ENCODE measurements at regions not wholly inside any gene's neighbourhood (a gene's known extent, or its start where the extent isn't known, plus 50 kb on each side); places are given as distances from the start of the nearest gene placed in this dataset.

- no peaks in the 10 kb centered on the region for H3K36me3 ChIP-seq
- intact Hi-C loops (cut with micrococcal nuclease): no loop called here
- no peak overlapping the region for H3K27ac ChIP-seq (replicated peaks)
- H3K4me3 ChIP-seq: no peak overlapping the region
- H3K4me1 ChIP-seq: no peaks in the 10 kb centered on the region
- H3K9me3 ChIP-seq (replicated peaks): no peaks in the 10 kb centered on the region
- H3K27me3 ChIP-seq (ENCODE audit: low read depth): peaks cover 57% of the 10 kb centered on the region
- no peak for DNase-seq
- no peak for TF ChIP-seq CTCF (IDR thresholded peaks at IDR 0.05; ENCODE audit: borderline replicate concordance)
These were observed 151.3 kb upstream of the SULF2 start for GRCh38 chr20:47936612-47937011.

GRCh38 chr20:47934761-47935160 lies 149.5 kb upstream of the SULF2 start:
- Histone ChIP-seq H3K4me1 (no peaks in the 10 kb centered on the region), H3K27ac (replicated peaks) (no peak overlapping the region), H3K4me3 (no peak overlapping the region), H3K27me3 (ENCODE audit: low read depth) (peaks cover 47% of the 10 kb centered on the region), H3K36me3 (no peaks in the 10 kb centered on the region), H3K9me3 (replicated peaks) (no peaks in the 10 kb centered on the region)
- intact Hi-C loops (cut with micrococcal nuclease): no loop called here
- no peak for DNase-seq
- TF ChIP-seq CTCF (IDR thresholded peaks at IDR 0.05; ENCODE audit: borderline replicate concordance): no peak

- intact Hi-C loops (cut with micrococcal nuclease): no loop called here
- Histone ChIP-seq H3K4me1 (no peaks in the 10 kb centered on the region), H3K4me3 (no peak overlapping the region), H3K36me3 (no peaks in the 10 kb centered on the region), H3K27ac (replicated peaks) (no peak overlapping the region), H3K9me3 (replicated peaks) (no peaks in the 10 kb centered on the region), H3K27me3 (ENCODE audit: low read depth) (peaks cover 23% of the 10 kb centered on the region)
- no peak for TF ChIP-seq CTCF (IDR thresholded peaks at IDR 0.05; ENCODE audit: borderline replicate concordance)
- DNase-seq: no peak
These were observed 146.2 kb upstream of the SULF2 start for GRCh38 chr20:47931443-47931842.

- Histone ChIP-seq H3K4me1 (no peaks in the 10 kb centered on the region), H3K4me3 (no peak overlapping the region), H3K36me3 (no peaks in the 10 kb centered on the region), H3K9me3 (replicated peaks) (no peaks in the 10 kb centered on the region), H3K27ac (replicated peaks) (no peak overlapping the region), H3K27me3 (ENCODE audit: low read depth) (peaks cover 23% of the 10 kb centered on the region)
- TF ChIP-seq CTCF (IDR thresholded peaks at IDR 0.05; ENCODE audit: borderline replicate concordance): no peak
- intact Hi-C loops (cut with micrococcal nuclease): no loop called here
- DNase-seq: no peak
These were observed 145.7 kb upstream of the SULF2 start for GRCh38 chr20:47931002-47931401.

GRCh38 chr20:47929368-47930115 lies 144.3 kb upstream of the SULF2 start:
- H3K27ac ChIP-seq (replicated peaks): no peak overlapping the region
- intact Hi-C loops (cut with micrococcal nuclease): no loop called here
- no peaks in the 10 kb centered on the region for H3K36me3 ChIP-seq
- no peak for TF ChIP-seq CTCF (IDR thresholded peaks at IDR 0.05; ENCODE audit: borderline replicate concordance)
- no peaks in the 10 kb centered on the region for H3K9me3 ChIP-seq (replicated peaks)
- H3K27me3 ChIP-seq (ENCODE audit: low read depth): peaks cover 31% of the 10 kb centered on the region
- no peaks in the 10 kb centered on the region for H3K4me1 ChIP-seq
- DNase-seq: no peak
- H3K4me3 ChIP-seq: no peak overlapping the region
